Calu3 (cell line): ENCODE measurements at regions not wholly inside any gene's neighbourhood (a gene's known extent, or its start where the extent isn't known, plus 50 kb on each side); places are given as distances from the start of the nearest gene placed in this dataset.

ENCODE experiments used
- BruUV-seq: library from RNA; stranded (reverse); fragments of 400-500 nt; replicated peaks from 2 replicates; lab custom pipeline; 2021; lab: Mats Ljungman, UMichigan
- CTCF ChIA-PET: fragments of 300-600 bp; sonication (Branson Sonifier 250); formaldehyde crosslinking; loops from one replicate; lab custom pipeline; 2022; ENCODE audit warnings: antibody characterized with exemption; lab: Charles Lee
- DNase-seq: peaks from one replicate; pipeline ENCODE4 v3.0.0; 2022
- H3K27ac Mint-ChIP-seq: one replicate; pipeline ENCODE4 v1.8.0; 2022; ENCODE audit warnings: mixed read lengths; ENCODE audit not compliant: unreplicated experiment
- H3K27me3 Mint-ChIP-seq: one replicate; pipeline ENCODE4 v1.8.0; 2022; ENCODE audit warnings: mixed read lengths; ENCODE audit not compliant: unreplicated experiment
- H3K36me3 Mint-ChIP-seq: one replicate; pipeline ENCODE4 v1.8.0; 2022; ENCODE audit warnings: mild to moderate bottlenecking, moderate library complexity, mixed read lengths; ENCODE audit not compliant: insufficient read depth, unreplicated experiment
- H3K4me1 Mint-ChIP-seq: one replicate; pipeline ENCODE4 v1.8.0; 2022; ENCODE audit warnings: mild to moderate bottlenecking, low read depth, mixed read lengths; ENCODE audit not compliant: unreplicated experiment
- H3K4me3 Mint-ChIP-seq: one replicate; pipeline ENCODE4 v1.8.0; 2022; ENCODE audit warnings: mild to moderate bottlenecking, low read depth, moderate library complexity, mixed read lengths; ENCODE audit not compliant: unreplicated experiment
- H3K9me3 Mint-ChIP-seq: one replicate; pipeline ENCODE4 v1.8.0; 2022; ENCODE audit warnings: low read depth, mixed read lengths; ENCODE audit not compliant: unreplicated experiment
- CTCF ChIP-seq: fragments of 200-600 bp; IDR thresholded peaks from one replicate; pipeline ENCODE4 v1.8.0; 2022; ENCODE audit warnings: antibody characterized with exemption; ENCODE audit not compliant: unreplicated experiment
- intact Hi-C: fragments of 100-400 bp; cut with micrococcal nuclease; formaldehyde crosslinking; loops from one replicate; pipeline ENCODE4 v1.10.0; 2022; ENCODE audit not compliant: unreplicated experiment

GRCh38 chr4:173450281-173450680 is 51.4 kb upstream of the SCRG1 start:
- intact Hi-C loops, result no loop called here
- H3K27ac Mint-ChIP-seq, result no peak overlapping the region
- H3K4me1 Mint-ChIP-seq, result no peaks in the 10 kb centered on the region
- BruUV-seq, result no TSS peak
- TF ChIP-seq CTCF, result no peak
- H3K4me3 Mint-ChIP-seq, result no peak overlapping the region
- H3K36me3 Mint-ChIP-seq, result no peaks in the 10 kb centered on the region
- H3K9me3 Mint-ChIP-seq, result no peaks in the 10 kb centered on the region
- no peaks in the 10 kb centered on the region for H3K27me3 Mint-ChIP-seq
- CTCF ChIA-PET, result no interaction called here
- DNase-seq, result no peak

GRCh38 chr4:173449380-173449717 is 50.4 kb upstream of the SCRG1 start:
- CTCF ChIA-PET, result interaction anchor here (0.7 kb wide), 2 partner anchors 135 to 286 kb away, joined by 5 read pairs; no protein-coding TSS in a partner anchor
- no peak overlapping the region for H3K4me3 Mint-ChIP-seq
- TF ChIP-seq CTCF, result no peak
- no peaks in the 10 kb centered on the region for H3K4me1 Mint-ChIP-seq
- DNase-seq, result no peak
- no peaks in the 10 kb centered on the region for H3K9me3 Mint-ChIP-seq
- no peak overlapping the region for H3K27ac Mint-ChIP-seq
- H3K36me3 Mint-ChIP-seq, result no peaks in the 10 kb centered on the region
- H3K27me3 Mint-ChIP-seq, result no peaks in the 10 kb centered on the region
- intact Hi-C loops, result no loop called here
- no TSS peak for BruUV-seq

- Mint-ChIP-seq H3K27me3 (no peaks in the 10 kb centered on the region), H3K36me3 (no peaks in the 10 kb centered on the region), H3K27ac (no peak overlapping the region), H3K4me1 (no peaks in the 10 kb centered on the region), H3K9me3 (no peaks in the 10 kb centered on the region), H3K4me3 (no peak overlapping the region)
- no TSS peak for BruUV-seq
- intact Hi-C loops, result no loop called here
- DNase-seq, result no peak
- no peak for TF ChIP-seq CTCF
- CTCF ChIA-PET, result no interaction called here
These were observed 49.9 kb upstream of the SCRG1 start for GRCh38 chr4:173448608-173449379.
